ENCODE measurements at regions not wholly inside any gene's neighbourhood (a gene's known extent, or its start where the extent isn't known, plus 50 kb on each side); places are given as distances from the start of the nearest gene placed in this dataset.

DNA sequence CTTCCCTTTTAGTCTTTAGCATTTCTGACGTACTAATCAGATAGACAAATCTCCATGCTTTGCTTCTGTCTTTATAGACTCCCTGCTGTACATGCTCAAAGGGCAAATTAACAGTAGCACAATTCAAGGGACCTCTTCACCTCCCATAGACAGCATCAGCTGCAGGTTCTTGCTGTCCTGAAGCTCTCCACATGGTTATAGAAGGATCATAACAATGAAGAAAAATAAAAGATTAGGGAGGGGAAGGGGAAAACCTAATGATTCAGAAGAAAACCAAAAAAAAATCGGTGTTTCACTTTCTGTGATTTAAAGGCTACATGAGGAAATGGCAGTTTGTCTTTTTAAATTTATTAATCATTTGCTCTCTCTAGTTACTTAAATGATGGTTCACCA, 155.5 kb downstream of the PTCSC3 start:
- Histone ChIP-seq H3K9me3 (ENCODE audit: control insufficient read depth in 4 of 4, low read length in 3 of 4) (no peaks in the 10 kb centered on the region), H3K4me3 (ENCODE audit: low read depth in 1 of 3, low read length in 3 of 3) (no peak overlapping the region), H3K9ac (ENCODE audit: low read depth in 1 of 2, low read length in 2 of 2) (no peak overlapping the region), H3K36me3 (ENCODE audit: control insufficient read depth in 4 of 4, insufficient read depth in 3 of 4, low read depth in 1 of 4, low read length in 3 of 4) (no peaks in the 10 kb centered on the region), H3K27ac (ENCODE audit: low read depth in 1 of 2, low read length in 2 of 2) (no peak overlapping the region), H3K4me1 (ENCODE audit: control insufficient read depth in 4 of 4, insufficient read depth in 4 of 4, low read length in 3 of 4) (peaks cover 2 to 15% (median 10%) of the 10 kb centered on the region in 4 donors), H3K27me3 (ENCODE audit: control insufficient read depth in 4 of 4, insufficient read depth in 4 of 4, low read length in 3 of 4) (no peaks in the 10 kb centered on the region)
- WGBS, result 80% methylated on average over 2 of the region's 2 CpGs
- no peak for TF ChIP-seq TAF1 (conservative IDR thresholded peaks at IDR 0.05)
- TF ChIP-seq FOXA1 (IDR thresholded peaks at IDR 0.05), result no peak
- TF ChIP-seq YY1 (IDR thresholded peaks at IDR 0.05), result no peak
- TF ChIP-seq HNF4A (conservative IDR thresholded peaks at IDR 0.05), result no peak
- TF ChIP-seq RAD21 (IDR thresholded peaks at IDR 0.05), result no peak
- TF ChIP-seq NR2F2 (IDR thresholded peaks at IDR 0.05), result no peak
- TF ChIP-seq, protein P1, sequence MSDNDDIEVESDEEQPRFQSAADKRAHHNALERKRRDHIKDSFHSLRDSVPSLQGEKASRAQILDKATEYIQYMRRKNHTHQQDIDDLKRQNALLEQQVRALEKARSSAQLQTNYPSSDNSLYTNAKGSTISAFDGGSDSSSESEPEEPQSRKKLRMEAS (IDR thresholded peaks at IDR 0.05), result no peak
- TF ChIP-seq HNF4G (IDR thresholded peaks at IDR 0.05), result no peak
- TF ChIP-seq, protein P2, sequence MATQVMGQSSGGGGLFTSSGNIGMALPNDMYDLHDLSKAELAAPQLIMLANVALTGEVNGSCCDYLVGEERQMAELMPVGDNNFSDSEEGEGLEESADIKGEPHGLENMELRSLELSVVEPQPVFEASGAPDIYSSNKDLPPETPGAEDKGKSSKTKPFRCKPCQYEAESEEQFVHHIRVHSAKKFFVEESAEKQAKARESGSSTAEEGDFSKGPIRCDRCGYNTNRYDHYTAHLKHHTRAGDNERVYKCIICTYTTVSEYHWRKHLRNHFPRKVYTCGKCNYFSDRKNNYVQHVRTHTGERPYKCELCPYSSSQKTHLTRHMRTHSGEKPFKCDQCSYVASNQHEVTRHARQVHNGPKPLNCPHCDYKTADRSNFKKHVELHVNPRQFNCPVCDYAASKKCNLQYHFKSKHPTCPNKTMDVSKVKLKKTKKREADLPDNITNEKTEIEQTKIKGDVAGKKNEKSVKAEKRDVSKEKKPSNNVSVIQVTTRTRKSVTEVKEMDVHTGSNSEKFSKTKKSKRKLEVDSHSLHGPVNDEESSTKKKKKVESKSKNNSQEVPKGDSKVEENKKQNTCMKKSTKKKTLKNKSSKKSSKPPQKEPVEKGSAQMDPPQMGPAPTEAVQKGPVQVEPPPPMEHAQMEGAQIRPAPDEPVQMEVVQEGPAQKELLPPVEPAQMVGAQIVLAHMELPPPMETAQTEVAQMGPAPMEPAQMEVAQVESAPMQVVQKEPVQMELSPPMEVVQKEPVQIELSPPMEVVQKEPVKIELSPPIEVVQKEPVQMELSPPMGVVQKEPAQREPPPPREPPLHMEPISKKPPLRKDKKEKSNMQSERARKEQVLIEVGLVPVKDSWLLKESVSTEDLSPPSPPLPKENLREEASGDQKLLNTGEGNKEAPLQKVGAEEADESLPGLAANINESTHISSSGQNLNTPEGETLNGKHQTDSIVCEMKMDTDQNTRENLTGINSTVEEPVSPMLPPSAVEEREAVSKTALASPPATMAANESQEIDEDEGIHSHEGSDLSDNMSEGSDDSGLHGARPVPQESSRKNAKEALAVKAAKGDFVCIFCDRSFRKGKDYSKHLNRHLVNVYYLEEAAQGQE (IDR thresholded peaks at IDR 0.05), result no peak
- no peak for TF ChIP-seq GABPA (IDR thresholded peaks at IDR 0.05 in 1 of 2, conservative IDR thresholded peaks at IDR 0.05 in 1 of 2)
- no peak for TF ChIP-seq EGR1 (IDR thresholded peaks at IDR 0.05; ENCODE audit: low read depth in 2 of 2)
- TF ChIP-seq FOXA2 (IDR thresholded peaks at IDR 0.05), result no peak
- DNase-seq (ENCODE audit: low spot score), result no peak

DNA sequence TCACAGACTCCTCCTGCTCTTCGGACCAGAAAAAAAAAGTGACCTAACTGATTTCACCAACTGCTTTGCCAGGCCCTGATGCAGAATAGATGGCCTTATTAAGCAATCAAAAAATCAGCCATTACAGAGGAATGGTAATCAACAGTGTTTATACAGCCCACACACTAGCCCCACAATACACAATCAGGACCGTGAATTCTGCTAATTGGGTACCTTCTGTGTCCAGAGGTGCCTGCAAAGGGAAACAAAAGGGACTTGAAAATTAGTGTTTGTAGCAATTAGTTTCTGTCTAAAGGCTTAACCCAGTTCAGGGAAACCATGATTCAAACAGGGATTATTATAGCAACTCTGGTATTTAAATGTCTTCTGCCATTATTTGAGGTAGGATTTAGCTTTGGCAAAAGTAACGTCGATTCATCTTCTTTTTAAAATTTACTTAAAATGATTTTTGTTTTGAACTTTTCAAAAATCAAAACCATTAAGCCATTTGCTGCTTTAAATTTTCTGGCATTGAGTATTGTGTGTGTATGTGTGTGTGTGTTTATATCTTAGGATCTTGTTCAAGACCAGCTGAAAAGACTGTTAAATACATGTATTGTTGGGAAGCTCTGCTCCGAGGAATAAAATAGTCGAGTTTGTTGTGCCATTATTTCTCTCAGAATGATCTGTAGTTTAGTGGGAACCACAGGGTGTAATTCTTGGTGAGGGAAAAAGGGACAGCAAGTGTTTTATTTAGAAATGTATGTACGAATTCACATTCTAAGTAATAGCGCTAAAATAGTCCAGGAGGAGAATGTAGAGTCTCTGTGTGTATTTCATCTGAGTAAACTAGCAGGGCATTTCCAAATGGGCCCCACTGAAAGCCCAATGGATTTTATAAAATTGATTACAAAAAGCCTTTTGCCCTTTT, 156.1 kb downstream of the PTCSC3 start:
- 90% methylated on average over 8 of the region's 8 CpGs for WGBS
- TF ChIP-seq HNF4G (IDR thresholded peaks at IDR 0.05) (no peak), SP1 (IDR thresholded peaks at IDR 0.05) (no peak), JUND (IDR thresholded peaks at IDR 0.05) (no peak), EGR1 (IDR thresholded peaks at IDR 0.05; ENCODE audit: low read depth in 2 of 2) (no peak), RAD21 (IDR thresholded peaks at IDR 0.05) (no peak), HNF4A (conservative IDR thresholded peaks at IDR 0.05) (no peak), FOXA1 (IDR thresholded peaks at IDR 0.05) (no peak), GABPA (IDR thresholded peaks at IDR 0.05 in 1 of 2, conservative IDR thresholded peaks at IDR 0.05 in 1 of 2) (no peak), FOXA2 (IDR thresholded peaks at IDR 0.05) (no peak)
- TF ChIP-seq, protein P3, sequence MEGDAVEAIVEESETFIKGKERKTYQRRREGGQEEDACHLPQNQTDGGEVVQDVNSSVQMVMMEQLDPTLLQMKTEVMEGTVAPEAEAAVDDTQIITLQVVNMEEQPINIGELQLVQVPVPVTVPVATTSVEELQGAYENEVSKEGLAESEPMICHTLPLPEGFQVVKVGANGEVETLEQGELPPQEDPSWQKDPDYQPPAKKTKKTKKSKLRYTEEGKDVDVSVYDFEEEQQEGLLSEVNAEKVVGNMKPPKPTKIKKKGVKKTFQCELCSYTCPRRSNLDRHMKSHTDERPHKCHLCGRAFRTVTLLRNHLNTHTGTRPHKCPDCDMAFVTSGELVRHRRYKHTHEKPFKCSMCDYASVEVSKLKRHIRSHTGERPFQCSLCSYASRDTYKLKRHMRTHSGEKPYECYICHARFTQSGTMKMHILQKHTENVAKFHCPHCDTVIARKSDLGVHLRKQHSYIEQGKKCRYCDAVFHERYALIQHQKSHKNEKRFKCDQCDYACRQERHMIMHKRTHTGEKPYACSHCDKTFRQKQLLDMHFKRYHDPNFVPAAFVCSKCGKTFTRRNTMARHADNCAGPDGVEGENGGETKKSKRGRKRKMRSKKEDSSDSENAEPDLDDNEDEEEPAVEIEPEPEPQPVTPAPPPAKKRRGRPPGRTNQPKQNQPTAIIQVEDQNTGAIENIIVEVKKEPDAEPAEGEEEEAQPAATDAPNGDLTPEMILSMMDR (IDR thresholded peaks at IDR 0.05; ENCODE audit: low read depth, low read length, missing input control), result no peak
- TF ChIP-seq, protein P1 (IDR thresholded peaks at IDR 0.05), result no peak
- TF ChIP-seq, protein P4, sequence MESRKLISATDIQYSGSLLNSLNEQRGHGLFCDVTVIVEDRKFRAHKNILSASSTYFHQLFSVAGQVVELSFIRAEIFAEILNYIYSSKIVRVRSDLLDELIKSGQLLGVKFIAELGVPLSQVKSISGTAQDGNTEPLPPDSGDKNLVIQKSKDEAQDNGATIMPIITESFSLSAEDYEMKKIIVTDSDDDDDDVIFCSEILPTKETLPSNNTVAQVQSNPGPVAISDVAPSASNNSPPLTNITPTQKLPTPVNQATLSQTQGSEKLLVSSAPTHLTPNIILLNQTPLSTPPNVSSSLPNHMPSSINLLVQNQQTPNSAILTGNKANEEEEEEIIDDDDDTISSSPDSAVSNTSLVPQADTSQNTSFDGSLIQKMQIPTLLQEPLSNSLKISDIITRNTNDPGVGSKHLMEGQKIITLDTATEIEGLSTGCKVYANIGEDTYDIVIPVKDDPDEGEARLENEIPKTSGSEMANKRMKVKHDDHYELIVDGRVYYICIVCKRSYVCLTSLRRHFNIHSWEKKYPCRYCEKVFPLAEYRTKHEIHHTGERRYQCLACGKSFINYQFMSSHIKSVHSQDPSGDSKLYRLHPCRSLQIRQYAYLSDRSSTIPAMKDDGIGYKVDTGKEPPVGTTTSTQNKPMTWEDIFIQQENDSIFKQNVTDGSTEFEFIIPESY (IDR thresholded peaks at IDR 0.05), result no peak
- TF ChIP-seq, protein P5, sequence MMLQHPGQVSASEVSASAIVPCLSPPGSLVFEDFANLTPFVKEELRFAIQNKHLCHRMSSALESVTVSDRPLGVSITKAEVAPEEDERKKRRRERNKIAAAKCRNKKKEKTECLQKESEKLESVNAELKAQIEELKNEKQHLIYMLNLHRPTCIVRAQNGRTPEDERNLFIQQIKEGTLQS (IDR thresholded peaks at IDR 0.05), result no peak
- no peak overlapping the region for H3K9ac ChIP-seq (ENCODE audit: low read depth in 1 of 2, low read length in 2 of 2)

More for the DNA sequence above, 156.1 kb downstream of the PTCSC3 start:
- Histone ChIP-seq H3K9me3 (ENCODE audit: control insufficient read depth in 4 of 4, low read length in 3 of 4) (no peaks in the 10 kb centered on the region), H3K4me1 (ENCODE audit: control insufficient read depth in 4 of 4, insufficient read depth in 4 of 4, low read length in 3 of 4) (peaks cover 2 to 15% (median 10%) of the 10 kb centered on the region in 4 donors), H3K4me3 (ENCODE audit: low read depth in 1 of 3, low read length in 3 of 3) (no peak overlapping the region), H3K27me3 (ENCODE audit: control insufficient read depth in 4 of 4, insufficient read depth in 4 of 4, low read length in 3 of 4) (no peaks in the 10 kb centered on the region), H3K27ac (ENCODE audit: low read depth in 1 of 2, low read length in 2 of 2) (no peak overlapping the region), H3K36me3 (ENCODE audit: control insufficient read depth in 4 of 4, insufficient read depth in 3 of 4, low read depth in 1 of 4, low read length in 3 of 4) (no peaks in the 10 kb centered on the region)
- DNase-seq (ENCODE audit: low spot score), result no peak
